ENCODE measurements at regions not wholly inside any gene's neighbourhood (a gene's known extent, or its start where the extent isn't known, plus 50 kb on each side); places are given as distances from the start of the nearest gene placed in this dataset.

GRCh38 chr20:23222531-23223200, 127.9 kb upstream of the NXT1 start:
- TF ChIP-seq CTCF (optimal IDR thresholded peaks at IDR 0.05 in 1 of 3, IDR thresholded peaks at IDR 0.05 in 1 of 3, conservative IDR thresholded peaks at IDR 0.05 in 1 of 3; ENCODE audit: extremely low read depth in 1 of 3, insufficient read depth in 2 of 3, low read length in 3 of 3) (no peak), EZH2 (IDR thresholded peaks at IDR 0.05; ENCODE audit: low read length) (no peak)

Measured in keratinocyte (primary cell).